NB4 (cell line): ENCODE measurements at regions not wholly inside any gene's neighbourhood (a gene's known extent, or its start where the extent isn't known, plus 50 kb on each side); places are given as distances from the start of the nearest gene placed in this dataset.

ENCODE experiments used
- MAX ChIP-seq: IDR thresholded peaks from 2 replicates; pipeline ENCODE4 v1.6.1; 2011; ENCODE audit warnings: low read depth, low read length
- MYC ChIP-seq: IDR thresholded peaks from 2 replicates; pipeline ENCODE4 v1.6.1; 2011; ENCODE audit warnings: low read depth, low read length
- POLR2A ChIP-seq: IDR thresholded peaks from 2 replicates; pipeline ENCODE4 v1.6.1; 2011; ENCODE audit warnings: mild to moderate bottlenecking; ENCODE audit not compliant: insufficient read length; ENCODE audit errors: extremely low read depth
- TF ChIP-seq, protein P1 (sequence below): IDR thresholded peaks from one replicate; pipeline ENCODE4 v1.5.1; 2012; ENCODE audit warnings: low read depth, low read length

GRCh38 chr5:143511736-143512135, 108.2 kb upstream of the NR3C1 start:
- no peak for TF ChIP-seq MAX
- TF ChIP-seq, protein P1, sequence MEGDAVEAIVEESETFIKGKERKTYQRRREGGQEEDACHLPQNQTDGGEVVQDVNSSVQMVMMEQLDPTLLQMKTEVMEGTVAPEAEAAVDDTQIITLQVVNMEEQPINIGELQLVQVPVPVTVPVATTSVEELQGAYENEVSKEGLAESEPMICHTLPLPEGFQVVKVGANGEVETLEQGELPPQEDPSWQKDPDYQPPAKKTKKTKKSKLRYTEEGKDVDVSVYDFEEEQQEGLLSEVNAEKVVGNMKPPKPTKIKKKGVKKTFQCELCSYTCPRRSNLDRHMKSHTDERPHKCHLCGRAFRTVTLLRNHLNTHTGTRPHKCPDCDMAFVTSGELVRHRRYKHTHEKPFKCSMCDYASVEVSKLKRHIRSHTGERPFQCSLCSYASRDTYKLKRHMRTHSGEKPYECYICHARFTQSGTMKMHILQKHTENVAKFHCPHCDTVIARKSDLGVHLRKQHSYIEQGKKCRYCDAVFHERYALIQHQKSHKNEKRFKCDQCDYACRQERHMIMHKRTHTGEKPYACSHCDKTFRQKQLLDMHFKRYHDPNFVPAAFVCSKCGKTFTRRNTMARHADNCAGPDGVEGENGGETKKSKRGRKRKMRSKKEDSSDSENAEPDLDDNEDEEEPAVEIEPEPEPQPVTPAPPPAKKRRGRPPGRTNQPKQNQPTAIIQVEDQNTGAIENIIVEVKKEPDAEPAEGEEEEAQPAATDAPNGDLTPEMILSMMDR = no peak
- no peak for TF ChIP-seq MYC
- TF ChIP-seq POLR2A = no peak
